ENCODE measurements at regions not wholly inside any gene's neighbourhood (a gene's known extent, or its start where the extent isn't known, plus 50 kb on each side); places are given as distances from the start of the nearest gene placed in this dataset.

DNA sequence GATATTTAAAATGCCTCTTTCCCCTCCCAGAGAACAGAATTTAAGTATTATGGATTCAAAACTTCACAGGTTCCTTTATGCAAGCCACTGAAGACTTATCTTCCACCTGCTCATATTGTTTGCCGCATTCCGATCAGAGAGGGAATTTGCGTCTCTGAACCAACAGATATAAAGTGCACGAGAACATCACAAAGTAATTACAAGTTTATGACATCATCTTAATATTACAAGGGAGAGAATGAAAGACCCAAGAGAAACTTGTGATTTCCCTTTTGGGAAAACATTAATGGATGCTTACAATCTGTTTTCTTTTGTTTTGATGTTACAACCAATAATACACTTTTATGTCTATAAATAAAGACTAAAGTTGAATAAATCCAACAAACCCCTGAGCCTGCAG, 631.0 kb downstream of the BCL11A start:
- Histone ChIP-seq H3K9me3 (ENCODE audit: insufficient read depth, low read length) (no peaks in the 10 kb centered on the region), H3K4me3 (ENCODE audit: insufficient read length, low read depth) (no peak overlapping the region), H3K4me1 (ENCODE audit: insufficient read depth, insufficient read length) (no peaks in the 10 kb centered on the region), H3K36me3 (ENCODE audit: insufficient read depth, insufficient read length, low read length) (no peaks in the 10 kb centered on the region), H3K9ac (ENCODE audit: insufficient read length, low read depth) (no peak overlapping the region), H3K27me3 (ENCODE audit: insufficient read depth, insufficient read length) (no peaks in the 10 kb centered on the region)
- TF ChIP-seq YY1 (IDR thresholded peaks at IDR 0.05; ENCODE audit: insufficient read depth, insufficient read length), result no peak
- TF ChIP-seq ZNF274 (IDR thresholded peaks at IDR 0.05; ENCODE audit: low read depth, low read length), result no peak
- TF ChIP-seq SUZ12 (IDR thresholded peaks at IDR 0.05; ENCODE audit: extremely low read depth, insufficient read depth, insufficient read length), result no peak
- DNase-seq (ENCODE audit: low read depth, low spot score), result no peak

GRCh38 chr2:59921743-59922142, 631.7 kb downstream of the BCL11A start:
- Histone ChIP-seq H3K4me3 (ENCODE audit: insufficient read length, low read depth) (no peak overlapping the region), H3K9ac (ENCODE audit: insufficient read length, low read depth) (no peak overlapping the region), H3K27me3 (ENCODE audit: insufficient read depth, insufficient read length) (no peaks in the 10 kb centered on the region), H3K9me3 (ENCODE audit: insufficient read depth, low read length) (no peaks in the 10 kb centered on the region), H3K36me3 (ENCODE audit: insufficient read depth, insufficient read length, low read length) (no peaks in the 10 kb centered on the region), H3K4me1 (ENCODE audit: insufficient read depth, insufficient read length) (no peaks in the 10 kb centered on the region)
- no peak for TF ChIP-seq SUZ12 (IDR thresholded peaks at IDR 0.05; ENCODE audit: extremely low read depth, insufficient read depth, insufficient read length)
- no peak for TF ChIP-seq ZNF274 (IDR thresholded peaks at IDR 0.05; ENCODE audit: low read depth, low read length)
- no peak for TF ChIP-seq YY1 (IDR thresholded peaks at IDR 0.05; ENCODE audit: insufficient read depth, insufficient read length)
- DNase-seq (ENCODE audit: low read depth, low spot score), result no peak

DNA sequence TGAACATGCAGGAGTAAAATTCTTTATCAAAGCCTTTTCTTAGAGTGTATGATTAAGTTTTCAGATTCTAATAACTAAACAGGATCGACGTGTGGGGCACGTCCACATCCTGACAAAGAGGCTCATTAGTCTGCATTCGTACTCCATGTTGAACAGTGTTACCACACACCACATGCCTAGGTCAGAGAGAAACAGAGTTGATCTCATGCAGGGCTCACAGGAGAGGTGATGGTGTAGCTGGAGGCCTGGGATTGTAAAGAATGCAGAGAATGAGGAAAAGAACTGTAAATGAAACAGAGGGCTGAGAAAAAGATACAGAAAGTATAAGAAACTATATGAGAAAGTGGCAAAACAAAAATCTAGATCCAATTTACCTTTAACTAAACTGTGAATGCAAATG, 632.5 kb downstream of the BCL11A start:
- TF ChIP-seq YY1 (IDR thresholded peaks at IDR 0.05; ENCODE audit: insufficient read depth, insufficient read length), result no peak
- no peak for TF ChIP-seq ZNF274 (IDR thresholded peaks at IDR 0.05; ENCODE audit: low read depth, low read length)
- no peak for TF ChIP-seq SUZ12 (IDR thresholded peaks at IDR 0.05; ENCODE audit: extremely low read depth, insufficient read depth, insufficient read length)
- no peak for DNase-seq (ENCODE audit: low read depth, low spot score)
- H3K27me3 ChIP-seq (ENCODE audit: insufficient read depth, insufficient read length), result no peaks in the 10 kb centered on the region
- no peak overlapping the region for H3K4me3 ChIP-seq (ENCODE audit: insufficient read length, low read depth)
- H3K9me3 ChIP-seq (ENCODE audit: insufficient read depth, low read length), result no peaks in the 10 kb centered on the region
- no peaks in the 10 kb centered on the region for H3K36me3 ChIP-seq (ENCODE audit: insufficient read depth, insufficient read length, low read length)
- no peaks in the 10 kb centered on the region for H3K4me1 ChIP-seq (ENCODE audit: insufficient read depth, insufficient read length)
- H3K9ac ChIP-seq (ENCODE audit: insufficient read length, low read depth), result no peak overlapping the region

DNA sequence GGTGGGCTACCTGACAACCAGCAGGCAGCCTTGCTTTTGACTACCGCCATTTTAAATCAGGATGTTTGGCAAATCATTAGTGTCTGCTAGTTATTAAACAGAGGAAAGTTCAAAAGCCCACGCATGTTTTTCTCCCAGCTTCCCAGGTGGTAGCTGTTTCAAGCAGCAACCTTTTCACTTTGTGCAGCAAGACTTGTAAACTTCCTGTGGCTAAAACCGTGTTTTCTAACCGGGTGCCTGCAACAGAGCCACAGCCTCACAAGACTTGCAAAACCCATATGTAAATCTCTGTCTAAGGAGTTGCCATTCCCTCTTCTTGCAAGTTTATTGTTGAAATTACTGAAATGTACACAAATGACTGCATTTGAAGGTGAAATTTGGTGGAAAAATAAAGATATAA, 633.1 kb downstream of the BCL11A start:
- H3K9me3 ChIP-seq (ENCODE audit: insufficient read depth, low read length), result no peaks in the 10 kb centered on the region
- H3K4me3 ChIP-seq (ENCODE audit: insufficient read length, low read depth), result no peak overlapping the region
- H3K9ac ChIP-seq (ENCODE audit: insufficient read length, low read depth), result no peak overlapping the region
- no peaks in the 10 kb centered on the region for H3K27me3 ChIP-seq (ENCODE audit: insufficient read depth, insufficient read length)
- DNase-seq (ENCODE audit: low read depth, low spot score), result no peak
- H3K36me3 ChIP-seq (ENCODE audit: insufficient read depth, insufficient read length, low read length), result no peaks in the 10 kb centered on the region
- TF ChIP-seq SUZ12 (IDR thresholded peaks at IDR 0.05; ENCODE audit: extremely low read depth, insufficient read depth, insufficient read length) (no peak), ZNF274 (IDR thresholded peaks at IDR 0.05; ENCODE audit: low read depth, low read length) (no peak), YY1 (IDR thresholded peaks at IDR 0.05; ENCODE audit: insufficient read depth, insufficient read length) (no peak)
- no peaks in the 10 kb centered on the region for H3K4me1 ChIP-seq (ENCODE audit: insufficient read depth, insufficient read length)

GRCh38 chr2:59919579-59919978, 633.9 kb downstream of the BCL11A start:
- Histone ChIP-seq H3K4me1 (ENCODE audit: insufficient read depth, insufficient read length) (no peaks in the 10 kb centered on the region), H3K9ac (ENCODE audit: insufficient read length, low read depth) (no peak overlapping the region), H3K36me3 (ENCODE audit: insufficient read depth, insufficient read length, low read length) (no peaks in the 10 kb centered on the region), H3K27me3 (ENCODE audit: insufficient read depth, insufficient read length) (no peaks in the 10 kb centered on the region), H3K9me3 (ENCODE audit: insufficient read depth, low read length) (no peaks in the 10 kb centered on the region), H3K4me3 (ENCODE audit: insufficient read length, low read depth) (no peak overlapping the region)
- no peak for TF ChIP-seq ZNF274 (IDR thresholded peaks at IDR 0.05; ENCODE audit: low read depth, low read length)
- no peak for TF ChIP-seq SUZ12 (IDR thresholded peaks at IDR 0.05; ENCODE audit: extremely low read depth, insufficient read depth, insufficient read length)
- TF ChIP-seq YY1 (IDR thresholded peaks at IDR 0.05; ENCODE audit: insufficient read depth, insufficient read length), result no peak
- DNase-seq (ENCODE audit: low read depth, low spot score), result no peak

- Histone ChIP-seq H3K9ac (ENCODE audit: insufficient read length, low read depth) (no peak overlapping the region), H3K4me1 (ENCODE audit: insufficient read depth, insufficient read length) (no peaks in the 10 kb centered on the region), H3K36me3 (ENCODE audit: insufficient read depth, insufficient read length, low read length) (no peaks in the 10 kb centered on the region), H3K27me3 (ENCODE audit: insufficient read depth, insufficient read length) (no peaks in the 10 kb centered on the region), H3K9me3 (ENCODE audit: insufficient read depth, low read length) (no peaks in the 10 kb centered on the region), H3K4me3 (ENCODE audit: insufficient read length, low read depth) (no peak overlapping the region)
- TF ChIP-seq ZNF274 (IDR thresholded peaks at IDR 0.05; ENCODE audit: low read depth, low read length), result no peak
- no peak for TF ChIP-seq SUZ12 (IDR thresholded peaks at IDR 0.05; ENCODE audit: extremely low read depth, insufficient read depth, insufficient read length)
- DNase-seq (ENCODE audit: low read depth, low spot score), result no peak
These were observed 641.4 kb downstream of the BCL11A start for GRCh38 chr2:59912042-59912441.

GRCh38 chr2:59910166-59910565, 643.3 kb downstream of the BCL11A start:
- TF ChIP-seq YY1 (IDR thresholded peaks at IDR 0.05; ENCODE audit: insufficient read depth, insufficient read length), result no peak
- TF ChIP-seq SUZ12 (IDR thresholded peaks at IDR 0.05; ENCODE audit: extremely low read depth, insufficient read depth, insufficient read length), result no peak
- TF ChIP-seq ZNF274 (IDR thresholded peaks at IDR 0.05; ENCODE audit: low read depth, low read length), result no peak
- DNase-seq (ENCODE audit: low read depth, low spot score), result no peak
- H3K36me3 ChIP-seq (ENCODE audit: insufficient read depth, insufficient read length, low read length), result no peaks in the 10 kb centered on the region

GRCh38 chr2:59909147-59909546, 644.3 kb downstream of the BCL11A start:
- no peak for DNase-seq (ENCODE audit: low read depth, low spot score)
- H3K36me3 ChIP-seq (ENCODE audit: insufficient read depth, insufficient read length, low read length), result no peaks in the 10 kb centered on the region
- no peaks in the 10 kb centered on the region for H3K9me3 ChIP-seq (ENCODE audit: insufficient read depth, low read length)
- no peaks in the 10 kb centered on the region for H3K4me1 ChIP-seq (ENCODE audit: insufficient read depth, insufficient read length)
- no peak overlapping the region for H3K4me3 ChIP-seq (ENCODE audit: insufficient read length, low read depth)
- H3K9ac ChIP-seq (ENCODE audit: insufficient read length, low read depth), result no peak overlapping the region
- TF ChIP-seq ZNF274 (IDR thresholded peaks at IDR 0.05; ENCODE audit: low read depth, low read length), result no peak
- no peaks in the 10 kb centered on the region for H3K27me3 ChIP-seq (ENCODE audit: insufficient read depth, insufficient read length)

More at GRCh38 chr2:59910166-59910565, 643.3 kb downstream of the BCL11A start:
- no peaks in the 10 kb centered on the region for H3K27me3 ChIP-seq (ENCODE audit: insufficient read depth, insufficient read length)
- no peaks in the 10 kb centered on the region for H3K4me1 ChIP-seq (ENCODE audit: insufficient read depth, insufficient read length)
- no peak overlapping the region for H3K4me3 ChIP-seq (ENCODE audit: insufficient read length, low read depth)
- no peaks in the 10 kb centered on the region for H3K9me3 ChIP-seq (ENCODE audit: insufficient read depth, low read length)
- no peak overlapping the region for H3K9ac ChIP-seq (ENCODE audit: insufficient read length, low read depth)
